Osteoblast (primary cell): ENCODE measurements at regions not wholly inside any gene's neighbourhood (a gene's known extent, or its start where the extent isn't known, plus 50 kb on each side); places are given as distances from the start of the nearest gene placed in this dataset.

Experiments
- DNase-seq: peaks from one replicate; pipeline ENCODE4 v3.0.0; 2011; ENCODE audit warnings: low spot score, mixed read lengths; ENCODE audit not compliant: insufficient read length; ENCODE audit errors: missing footprints
- H2AFZ ChIP-seq: 2 replicates; pipeline ENCODE4 v1.6.0; 2011; ENCODE audit warnings: mild to moderate bottlenecking, low read length
- H3K27ac ChIP-seq: 2 replicates; pipeline ENCODE4 v1.5.1; 2011; ENCODE audit warnings: mild to moderate bottlenecking, low read depth, low read length, moderate library complexity
- H3K27me3 ChIP-seq: 2 replicates; pipeline ENCODE4 v1.6.0; 2012; ENCODE audit warnings: mild to moderate bottlenecking, control low read depth, inconsistent platforms, low read length, moderate library complexity; ENCODE audit not compliant: insufficient read depth
- H3K36me3 ChIP-seq: 2 replicates; pipeline ENCODE4 v1.5.1; 2011; ENCODE audit warnings: mild to moderate bottlenecking, low read length, control low read depth, moderate library complexity; ENCODE audit not compliant: insufficient read depth
- H3K4me1 ChIP-seq: 2 replicates; pipeline ENCODE4 v1.5.1; 2011; ENCODE audit warnings: mild to moderate bottlenecking, low read length, control low read depth, moderate library complexity; ENCODE audit not compliant: insufficient read depth
- H3K4me2 ChIP-seq: 2 replicates; pipeline ENCODE4 v1.6.0; 2011; ENCODE audit warnings: mild to moderate bottlenecking, low read length; ENCODE audit not compliant: insufficient read depth
- H3K4me3 ChIP-seq: fragments of 200-600 bp; sonication (generic); 3 replicates; pipeline ENCODE4 v1.5.1; 2012; ENCODE audit warnings: mild to moderate bottlenecking, low read length, inconsistent platforms; ENCODE audit not compliant: insufficient read depth
- H3K79me2 ChIP-seq: 2 replicates; pipeline ENCODE4 v1.6.0; 2012; ENCODE audit warnings: mild to moderate bottlenecking, low read length, control low read depth, inconsistent platforms; ENCODE audit not compliant: insufficient read depth
- H3K9me3 ChIP-seq: 2 replicates; pipeline ENCODE4 v1.5.1; 2011; ENCODE audit warnings: low read depth, low read length, control low read depth
- H4K20me1 ChIP-seq: 2 replicates; pipeline ENCODE4 v1.6.0; 2012; ENCODE audit warnings: mild to moderate bottlenecking, low read length, control low read depth; ENCODE audit not compliant: insufficient read depth
- TF ChIP-seq, protein P1 (sequence below): IDR thresholded peaks from 2 replicates; pipeline ENCODE4 v1.5.1; 2011; ENCODE audit warnings: mild to moderate bottlenecking, low read depth, low read length, moderate library complexity; ENCODE audit errors: extremely low read depth

DNA sequence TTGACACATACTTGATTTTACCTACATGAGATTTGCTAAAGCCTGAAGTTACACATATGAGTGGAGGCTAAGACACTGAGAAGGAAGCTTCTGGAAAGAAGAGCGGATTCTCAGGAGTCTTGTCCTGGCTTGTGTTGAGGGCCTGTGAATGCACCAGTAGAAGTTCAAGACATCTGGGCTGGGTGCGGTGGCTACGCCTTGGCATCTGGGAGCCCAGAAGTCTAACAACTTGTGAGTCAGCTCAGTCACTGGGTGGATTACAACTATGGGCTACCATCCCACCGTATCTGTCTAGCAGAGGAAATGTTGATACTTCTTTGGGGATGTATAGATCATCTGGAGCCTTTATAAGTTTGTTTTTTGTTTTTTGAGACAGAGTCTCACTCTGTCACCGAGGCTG lies 375.6 kb upstream of the SMIM31 start:
- Histone ChIP-seq H3K79me2 (no peaks in the 10 kb centered on the region), H4K20me1 (no peaks in the 10 kb centered on the region), H3K27me3 (no peaks in the 10 kb centered on the region), H2AFZ (no peak overlapping the region), H3K9me3 (no peaks in the 10 kb centered on the region), H3K4me2 (no peak overlapping the region), H3K27ac (no peak overlapping the region), H3K4me1 (no peaks in the 10 kb centered on the region), H3K4me3 (no peak overlapping the region), H3K36me3 (no peaks in the 10 kb centered on the region)
- no peak for DNase-seq
- TF ChIP-seq, protein P1, sequence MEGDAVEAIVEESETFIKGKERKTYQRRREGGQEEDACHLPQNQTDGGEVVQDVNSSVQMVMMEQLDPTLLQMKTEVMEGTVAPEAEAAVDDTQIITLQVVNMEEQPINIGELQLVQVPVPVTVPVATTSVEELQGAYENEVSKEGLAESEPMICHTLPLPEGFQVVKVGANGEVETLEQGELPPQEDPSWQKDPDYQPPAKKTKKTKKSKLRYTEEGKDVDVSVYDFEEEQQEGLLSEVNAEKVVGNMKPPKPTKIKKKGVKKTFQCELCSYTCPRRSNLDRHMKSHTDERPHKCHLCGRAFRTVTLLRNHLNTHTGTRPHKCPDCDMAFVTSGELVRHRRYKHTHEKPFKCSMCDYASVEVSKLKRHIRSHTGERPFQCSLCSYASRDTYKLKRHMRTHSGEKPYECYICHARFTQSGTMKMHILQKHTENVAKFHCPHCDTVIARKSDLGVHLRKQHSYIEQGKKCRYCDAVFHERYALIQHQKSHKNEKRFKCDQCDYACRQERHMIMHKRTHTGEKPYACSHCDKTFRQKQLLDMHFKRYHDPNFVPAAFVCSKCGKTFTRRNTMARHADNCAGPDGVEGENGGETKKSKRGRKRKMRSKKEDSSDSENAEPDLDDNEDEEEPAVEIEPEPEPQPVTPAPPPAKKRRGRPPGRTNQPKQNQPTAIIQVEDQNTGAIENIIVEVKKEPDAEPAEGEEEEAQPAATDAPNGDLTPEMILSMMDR, result no peak

DNA sequence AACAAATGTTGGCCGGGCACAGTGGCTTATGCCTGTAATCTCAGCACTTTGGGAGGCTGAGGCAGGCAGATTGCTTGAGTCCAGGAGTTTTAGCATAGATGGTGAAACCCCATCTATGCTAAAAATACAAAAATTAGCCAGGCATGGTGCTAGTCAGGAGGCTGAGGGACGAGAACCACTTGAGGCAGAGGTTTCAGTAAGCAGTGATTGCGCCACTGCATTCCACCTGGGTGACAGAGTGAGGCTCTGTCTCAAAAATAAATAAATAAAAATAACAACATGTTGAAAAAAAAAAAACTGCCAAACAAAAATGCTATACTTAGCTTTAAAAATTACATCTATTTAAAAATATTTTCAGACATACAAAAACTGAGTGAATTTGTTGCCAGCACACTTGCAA lies 374.2 kb upstream of the SMIM31 start:
- no peak overlapping the region for H2AFZ ChIP-seq
- no peaks in the 10 kb centered on the region for H3K79me2 ChIP-seq
- H4K20me1 ChIP-seq, result no peaks in the 10 kb centered on the region
- no peaks in the 10 kb centered on the region for H3K36me3 ChIP-seq
- H3K27me3 ChIP-seq, result no peaks in the 10 kb centered on the region
- no peaks in the 10 kb centered on the region for H3K9me3 ChIP-seq
- no peaks in the 10 kb centered on the region for H3K4me1 ChIP-seq
- no peak overlapping the region for H3K4me2 ChIP-seq
- H3K4me3 ChIP-seq, result no peak overlapping the region
- no peak overlapping the region for H3K27ac ChIP-seq
- TF ChIP-seq, protein P1, result no peak
- DNase-seq, result no peak

DNA sequence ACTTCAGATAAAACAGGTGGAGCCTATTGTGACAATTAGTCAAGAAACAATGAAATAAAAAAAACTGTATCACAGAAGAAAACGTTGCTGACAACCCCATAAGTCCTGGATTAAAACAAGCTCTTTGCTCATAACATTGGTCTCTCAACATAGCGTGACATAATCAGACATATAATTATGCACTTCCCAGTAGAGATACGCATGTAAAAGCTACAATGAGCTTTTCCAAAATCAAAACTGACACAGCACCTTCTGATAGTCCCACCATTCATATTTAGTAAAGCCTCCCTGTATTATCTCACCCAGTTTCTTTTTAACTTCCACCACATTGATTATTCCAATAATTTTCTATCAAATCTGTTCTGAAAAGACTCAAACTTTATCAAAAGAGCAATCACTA lies 372.1 kb upstream of the SMIM31 start:
- no peaks in the 10 kb centered on the region for H3K27me3 ChIP-seq
- no peak overlapping the region for H3K27ac ChIP-seq
- no peaks in the 10 kb centered on the region for H3K79me2 ChIP-seq
- H3K4me3 ChIP-seq, result no peak overlapping the region
- H3K4me2 ChIP-seq, result no peak overlapping the region
- no peaks in the 10 kb centered on the region for H3K36me3 ChIP-seq
- no peaks in the 10 kb centered on the region for H3K4me1 ChIP-seq
- no peak overlapping the region for H2AFZ ChIP-seq
- no peaks in the 10 kb centered on the region for H3K9me3 ChIP-seq
- H4K20me1 ChIP-seq, result no peaks in the 10 kb centered on the region
- TF ChIP-seq, protein P1, result no peak
- DNase-seq, result no peak

DNA sequence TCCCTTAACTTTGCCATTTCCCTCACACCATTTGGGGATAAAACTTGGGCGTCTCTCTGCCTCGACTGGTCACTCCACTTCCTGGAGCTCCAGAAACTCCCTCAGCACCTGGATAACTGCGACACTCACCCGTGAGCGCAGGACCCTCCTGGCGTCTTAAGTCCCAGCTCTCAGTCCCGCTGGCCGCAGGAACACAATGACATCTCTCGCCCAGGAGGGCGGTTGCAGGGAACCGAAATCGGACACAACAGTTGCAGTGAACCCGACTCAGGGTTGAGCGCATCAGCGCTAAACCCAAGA lies 370.9 kb upstream of the SMIM31 start:
- no peaks in the 10 kb centered on the region for H3K4me1 ChIP-seq
- no peak for DNase-seq
- no peak overlapping the region for H3K27ac ChIP-seq
- no peaks in the 10 kb centered on the region for H4K20me1 ChIP-seq
- no peaks in the 10 kb centered on the region for H3K27me3 ChIP-seq
- TF ChIP-seq, protein P1, result no peak
- no peaks in the 10 kb centered on the region for H3K9me3 ChIP-seq
- peak overlapping the region; percentile 28 for H2AFZ ChIP-seq
- H3K36me3 ChIP-seq, result no peaks in the 10 kb centered on the region
- H3K4me2 ChIP-seq, result peak overlapping the region; percentile 46
- H3K79me2 ChIP-seq, result no peaks in the 10 kb centered on the region
- H3K4me3 ChIP-seq, result peak overlapping the region; percentile 56
